ENCODE measurements at regions not wholly inside any gene's neighbourhood (a gene's known extent, or its start where the extent isn't known, plus 50 kb on each side); places are given as distances from the start of the nearest gene placed in this dataset.

GRCh38 chr4:77332696-77333270 lies 175.8 kb downstream of the CCNG2 start:
- no peak for DNase-seq (ENCODE audit: low spot score in 2 of 2, unreplicated experiment in 2 of 2)
- Mint-ChIP-seq H3K27me3 (ENCODE audit: low read depth) (no peaks in the 10 kb centered on the region), H3K4me3 (no peak overlapping the region), H3K36me3 (no peaks in the 10 kb centered on the region), H3K27ac (no peak overlapping the region), H3K9me3 (peaks cover 51% of the 10 kb centered on the region), H3K4me1 (no peaks in the 10 kb centered on the region)
- TF ChIP-seq CTCF (IDR thresholded peaks at IDR 0.05; ENCODE audit: unreplicated experiment), result no peak

DNA sequence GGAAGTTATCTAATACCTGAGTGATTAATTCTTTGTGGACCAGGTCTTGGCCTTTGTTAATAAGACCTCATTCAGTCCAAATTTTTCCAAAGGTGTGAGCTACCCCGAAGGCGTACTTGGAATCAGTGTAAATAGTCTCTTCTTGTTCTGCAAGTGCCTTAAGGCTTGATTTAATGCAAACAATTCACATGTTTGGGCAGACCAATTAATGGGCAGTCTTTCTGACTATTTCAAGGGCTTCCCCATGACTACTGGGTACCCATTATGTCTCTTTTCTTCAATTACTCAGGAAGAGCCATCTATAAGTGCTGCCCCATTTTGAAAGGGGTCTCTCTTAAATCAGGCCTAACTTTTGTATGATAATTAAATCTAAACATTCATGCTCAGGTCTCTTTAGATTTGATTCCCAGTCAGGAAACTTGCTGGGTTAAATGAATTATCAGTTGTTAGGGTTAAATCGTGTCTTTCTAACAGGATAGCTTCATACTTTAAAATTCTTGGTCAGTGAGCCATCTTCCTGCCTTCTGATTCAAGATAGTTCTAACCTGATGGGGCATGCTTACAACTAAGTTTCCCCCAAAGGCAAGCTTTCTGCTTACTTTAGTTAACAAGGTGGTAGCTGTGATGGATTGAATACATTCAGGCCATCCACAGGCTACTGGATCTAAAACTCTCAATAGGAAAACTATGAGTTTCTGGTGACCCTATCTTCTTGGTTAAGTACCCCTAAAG lies 179.6 kb downstream of the CCNG2 start:
- no peak overlapping the region for H3K4me3 Mint-ChIP-seq
- no peaks in the 10 kb centered on the region for H3K36me3 Mint-ChIP-seq
- no peak overlapping the region for H3K27ac Mint-ChIP-seq
- DNase-seq (ENCODE audit: low spot score in 2 of 2, unreplicated experiment in 2 of 2), result no peak
- no peaks in the 10 kb centered on the region for H3K27me3 Mint-ChIP-seq (ENCODE audit: low read depth)
- H3K9me3 Mint-ChIP-seq, result peaks cover 51% of the 10 kb centered on the region
- TF ChIP-seq CTCF (IDR thresholded peaks at IDR 0.05; ENCODE audit: unreplicated experiment), result no peak
- H3K4me1 Mint-ChIP-seq, result no peaks in the 10 kb centered on the region

DNA sequence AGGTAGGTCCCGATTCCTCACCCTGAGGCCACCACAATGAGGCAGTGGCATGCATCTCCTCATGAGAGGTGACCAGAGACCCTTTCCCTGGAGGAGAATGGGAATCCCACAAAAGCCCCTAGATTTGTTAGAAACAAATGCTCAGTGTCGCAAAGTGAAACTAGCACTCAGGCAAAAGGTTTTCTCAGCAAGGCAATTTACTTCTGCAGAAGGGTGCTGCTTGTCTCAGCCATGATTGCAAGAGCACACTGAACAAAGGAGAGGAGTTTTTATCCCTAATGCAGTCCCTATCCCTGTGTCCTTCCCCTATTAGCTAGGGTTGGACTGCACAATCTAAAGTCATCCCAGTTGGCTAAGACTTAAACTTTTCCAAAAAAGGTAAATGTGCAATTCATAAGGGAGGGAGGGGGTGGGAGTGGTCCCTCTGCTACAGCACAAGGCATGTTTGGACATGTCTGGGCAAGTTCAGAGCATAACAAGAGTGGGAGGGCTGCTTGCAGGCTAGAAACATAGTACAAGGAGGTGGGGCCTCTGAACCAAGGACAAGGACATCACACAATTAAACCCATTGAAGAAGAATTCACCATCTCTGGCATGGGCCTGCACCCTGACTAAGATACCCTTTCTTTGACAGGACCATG lies 185.3 kb downstream of the CCNG2 start:
- no peak for DNase-seq (ENCODE audit: low spot score in 2 of 2, unreplicated experiment in 2 of 2)
- no peaks in the 10 kb centered on the region for H3K4me1 Mint-ChIP-seq
- H3K9me3 Mint-ChIP-seq, result peaks cover 38% of the 10 kb centered on the region
- no peaks in the 10 kb centered on the region for H3K36me3 Mint-ChIP-seq
- H3K27ac Mint-ChIP-seq, result no peak overlapping the region
- TF ChIP-seq CTCF (IDR thresholded peaks at IDR 0.05; ENCODE audit: unreplicated experiment), result no peak
- H3K4me3 Mint-ChIP-seq, result no peak overlapping the region
- peaks cover 20% of the 10 kb centered on the region for H3K27me3 Mint-ChIP-seq (ENCODE audit: low read depth)

- no peak overlapping the region for H3K27ac Mint-ChIP-seq
- no peaks in the 10 kb centered on the region for H3K36me3 Mint-ChIP-seq
Measured at GRCh38 chr4:77344001-77344400, 187.0 kb downstream of the CCNG2 start.

DNA sequence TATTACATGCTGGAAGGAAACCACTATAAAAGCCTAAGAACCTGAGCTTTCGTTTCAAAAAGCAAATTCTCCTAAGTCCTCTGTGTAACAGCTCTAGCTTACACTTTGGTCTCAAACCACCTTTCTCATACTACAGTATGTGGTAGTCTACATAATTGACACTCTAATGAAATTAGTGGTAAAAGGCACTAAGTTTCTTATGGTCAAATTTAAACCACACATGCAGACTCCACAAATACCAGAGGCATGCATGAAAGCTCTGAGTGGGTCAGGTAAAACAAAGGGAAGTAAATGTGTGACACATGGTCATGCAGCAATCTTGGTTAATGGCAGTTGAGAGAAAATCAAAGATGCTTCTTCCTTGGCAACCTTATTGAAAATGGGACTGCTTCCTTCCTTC lies 187.8 kb downstream of the CCNG2 start:
- Mint-ChIP-seq H3K9me3 (peaks cover 28% of the 10 kb centered on the region), H3K4me3 (no peak overlapping the region), H3K27me3 (ENCODE audit: low read depth) (peaks cover 29% of the 10 kb centered on the region), H3K27ac (no peak overlapping the region), H3K36me3 (no peaks in the 10 kb centered on the region), H3K4me1 (no peaks in the 10 kb centered on the region)
- DNase-seq (ENCODE audit: low spot score in 2 of 2, unreplicated experiment in 2 of 2), result no peak
- TF ChIP-seq CTCF (IDR thresholded peaks at IDR 0.05; ENCODE audit: unreplicated experiment), result no peak

More at GRCh38 chr4:77344001-77344400, 187.0 kb downstream of the CCNG2 start:
- no peaks in the 10 kb centered on the region for H3K4me1 Mint-ChIP-seq
- no peak overlapping the region for H3K4me3 Mint-ChIP-seq
- H3K9me3 Mint-ChIP-seq, result peaks cover 33% of the 10 kb centered on the region
- no peak for DNase-seq (ENCODE audit: low spot score in 2 of 2, unreplicated experiment in 2 of 2)
- peaks cover 24% of the 10 kb centered on the region for H3K27me3 Mint-ChIP-seq (ENCODE audit: low read depth)
- no peak for TF ChIP-seq CTCF (IDR thresholded peaks at IDR 0.05; ENCODE audit: unreplicated experiment)

All from mesothelial cell of epicardium (in vitro differentiated cells).